GM12892 (cell line): ENCODE measurements at regions not wholly inside any gene's neighbourhood (a gene's known extent, or its start where the extent isn't known, plus 50 kb on each side); places are given as distances from the start of the nearest gene placed in this dataset.

Experiments
- POLR2A ChIP-seq: IDR thresholded peaks from 2 replicates; pipeline ENCODE4 v1.6.1; 2011; ENCODE audit warnings: low read depth, low read length, control low read depth
- POLR2AphosphoS5 ChIP-seq: IDR thresholded peaks from 2 replicates; pipeline ENCODE4 v1.6.1; 2011; ENCODE audit warnings: low read depth, low read length, control low read depth

- TF ChIP-seq POLR2A: no peak
- TF ChIP-seq POLR2AphosphoS5: no peak
Measured at GRCh38 chr1:199866210-199866617, 161.3 kb upstream of the NR5A2 start.
